Progenitor cell of endocrine pancreas (in vitro differentiated cells): ENCODE measurements at regions not wholly inside any gene's neighbourhood (a gene's known extent, or its start where the extent isn't known, plus 50 kb on each side); places are given as distances from the start of the nearest gene placed in this dataset.

Experiments
- DNase-seq: peaks from one replicate; pipeline ENCODE4 v3.0.0; 2021; ENCODE audit warnings: low spot score; ENCODE audit not compliant: unreplicated experiment
- H3K27ac Mint-ChIP-seq: 2 replicates; pipeline ENCODE4 v1.8.0; 2021; ENCODE audit warnings: mild to moderate bottlenecking, moderate library complexity, mixed read lengths
- H3K27me3 Mint-ChIP-seq: 2 replicates; pipeline ENCODE4 v1.8.0; 2021; ENCODE audit warnings: mixed read lengths
- H3K36me3 Mint-ChIP-seq: 2 replicates; pipeline ENCODE4 v1.8.0; 2022; ENCODE audit warnings: mixed read lengths; ENCODE audit not compliant: insufficient read depth
- H3K4me1 Mint-ChIP-seq: 2 replicates; pipeline ENCODE4 v1.8.0; 2021; ENCODE audit warnings: low read depth, mixed read lengths
- H3K4me3 Mint-ChIP-seq: 2 replicates; pipeline ENCODE4 v1.8.0; 2021; ENCODE audit warnings: low read depth, mild to moderate bottlenecking, moderate library complexity, mixed read lengths
- H3K9me3 Mint-ChIP-seq: 2 replicates; pipeline ENCODE4 v1.8.0; 2021; ENCODE audit warnings: low read depth, mixed read lengths
- TF ChIP-seq, protein P1 (sequence below): fragments of 200-600 bp; sonication (generic); IDR thresholded peaks from one replicate; pipeline ENCODE4 v1.5.0; 2021; ENCODE audit warnings: antibody characterized with exemption, mild to moderate bottlenecking; ENCODE audit not compliant: unreplicated experiment

DNA sequence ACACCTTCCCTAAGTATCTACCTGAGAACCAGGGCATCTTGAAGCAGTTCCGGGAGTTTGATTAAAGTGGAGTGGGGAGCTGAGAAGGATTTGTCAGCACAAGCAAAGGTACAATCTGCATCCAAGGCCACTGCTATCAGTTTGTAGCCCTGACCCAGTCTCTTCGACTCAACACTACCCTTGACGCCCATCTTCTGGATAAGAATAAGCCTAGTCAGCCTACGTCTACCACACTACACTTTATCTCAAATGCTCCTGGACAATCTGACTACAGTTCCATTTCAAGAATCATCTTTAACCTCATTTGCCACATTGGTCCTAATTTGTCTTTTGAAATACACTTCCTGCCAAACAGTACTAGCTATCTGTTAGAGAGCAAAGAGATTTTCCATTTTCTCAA is 134.1 kb upstream of the C1GALT1 start:
- Mint-ChIP-seq H3K4me1 (peaks cover 6% of the 10 kb centered on the region), H3K4me3 (no peak overlapping the region), H3K9me3 (peaks cover 7% of the 10 kb centered on the region), H3K27ac (no peak overlapping the region), H3K27me3 (no peaks in the 10 kb centered on the region), H3K36me3 (peaks cover 2% of the 10 kb centered on the region)
- TF ChIP-seq, protein P1, sequence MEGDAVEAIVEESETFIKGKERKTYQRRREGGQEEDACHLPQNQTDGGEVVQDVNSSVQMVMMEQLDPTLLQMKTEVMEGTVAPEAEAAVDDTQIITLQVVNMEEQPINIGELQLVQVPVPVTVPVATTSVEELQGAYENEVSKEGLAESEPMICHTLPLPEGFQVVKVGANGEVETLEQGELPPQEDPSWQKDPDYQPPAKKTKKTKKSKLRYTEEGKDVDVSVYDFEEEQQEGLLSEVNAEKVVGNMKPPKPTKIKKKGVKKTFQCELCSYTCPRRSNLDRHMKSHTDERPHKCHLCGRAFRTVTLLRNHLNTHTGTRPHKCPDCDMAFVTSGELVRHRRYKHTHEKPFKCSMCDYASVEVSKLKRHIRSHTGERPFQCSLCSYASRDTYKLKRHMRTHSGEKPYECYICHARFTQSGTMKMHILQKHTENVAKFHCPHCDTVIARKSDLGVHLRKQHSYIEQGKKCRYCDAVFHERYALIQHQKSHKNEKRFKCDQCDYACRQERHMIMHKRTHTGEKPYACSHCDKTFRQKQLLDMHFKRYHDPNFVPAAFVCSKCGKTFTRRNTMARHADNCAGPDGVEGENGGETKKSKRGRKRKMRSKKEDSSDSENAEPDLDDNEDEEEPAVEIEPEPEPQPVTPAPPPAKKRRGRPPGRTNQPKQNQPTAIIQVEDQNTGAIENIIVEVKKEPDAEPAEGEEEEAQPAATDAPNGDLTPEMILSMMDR, result no peak
- no peak for DNase-seq

DNA sequence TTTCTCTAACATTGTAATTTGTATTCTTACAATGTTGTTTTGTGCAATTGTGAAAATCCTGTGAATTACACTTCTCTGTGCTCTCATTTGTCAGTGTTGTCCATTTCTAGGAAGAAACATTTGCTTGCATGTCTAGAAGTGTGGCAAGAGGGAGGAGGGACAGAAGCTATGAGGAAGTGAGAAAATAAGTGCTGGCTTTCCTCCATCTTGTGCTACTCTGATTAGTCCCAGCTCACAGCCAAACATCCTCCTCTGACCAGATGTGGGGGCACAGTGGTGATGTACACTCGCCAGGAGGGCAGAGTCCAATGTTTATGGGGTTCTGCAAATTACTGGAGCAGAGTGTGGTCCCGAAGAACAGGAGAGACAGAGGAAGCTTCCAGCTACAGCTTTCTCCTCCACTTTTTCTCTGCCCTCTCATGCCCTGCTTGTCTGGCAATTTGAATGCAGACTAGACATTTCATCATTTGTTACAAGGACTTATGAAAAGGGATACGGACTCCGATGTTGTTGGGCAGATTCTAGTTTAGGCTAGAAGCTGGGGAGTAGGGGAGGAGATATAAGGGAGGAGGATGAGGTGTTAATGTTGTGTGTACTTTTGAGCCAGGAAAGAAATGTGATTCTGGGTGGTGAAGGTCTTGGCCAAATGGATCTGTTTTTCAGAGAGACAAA is 131.0 kb upstream of the C1GALT1 start:
- DNase-seq, result no peak
- H3K36me3 Mint-ChIP-seq, result no peaks in the 10 kb centered on the region
- no peak overlapping the region for H3K27ac Mint-ChIP-seq
- H3K4me1 Mint-ChIP-seq, result peaks cover 6% of the 10 kb centered on the region
- TF ChIP-seq, protein P1, result no peak
- no peaks in the 10 kb centered on the region for H3K27me3 Mint-ChIP-seq
- H3K9me3 Mint-ChIP-seq, result no peaks in the 10 kb centered on the region
- no peak overlapping the region for H3K4me3 Mint-ChIP-seq

DNA sequence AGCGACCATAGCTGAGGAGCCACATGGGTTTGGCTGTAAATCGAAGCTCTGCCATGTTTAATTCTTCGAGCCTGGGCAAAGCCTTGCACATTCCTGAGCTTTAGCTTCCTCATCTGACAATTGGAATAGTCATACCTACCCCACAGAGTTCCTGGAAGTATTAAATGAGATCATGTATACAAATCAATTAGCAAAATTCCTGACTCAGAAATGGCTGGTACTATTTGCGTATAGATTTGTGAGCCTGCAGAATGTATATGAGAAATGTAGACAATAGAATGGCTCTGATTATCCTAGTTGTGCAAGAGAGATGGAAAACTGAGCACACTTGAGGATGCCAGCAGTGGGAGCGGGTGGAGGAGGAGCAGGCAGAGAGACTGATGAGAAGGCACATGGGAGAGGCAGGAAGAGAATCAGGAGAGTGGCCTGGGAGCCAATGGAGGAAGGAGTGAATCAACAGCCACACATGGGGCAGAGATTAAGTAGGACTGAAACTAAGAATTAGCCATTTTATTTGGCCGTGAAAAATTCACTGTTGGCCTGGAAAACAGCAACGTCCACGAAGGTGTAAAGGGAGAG is 128.0 kb upstream of the C1GALT1 start:
- Mint-ChIP-seq H3K27ac (no peak overlapping the region), H3K4me3 (no peak overlapping the region), H3K9me3 (no peaks in the 10 kb centered on the region), H3K36me3 (no peaks in the 10 kb centered on the region), H3K4me1 (peaks cover 6% of the 10 kb centered on the region), H3K27me3 (no peaks in the 10 kb centered on the region)
- no peak for DNase-seq
- TF ChIP-seq, protein P1, result no peak

DNA sequence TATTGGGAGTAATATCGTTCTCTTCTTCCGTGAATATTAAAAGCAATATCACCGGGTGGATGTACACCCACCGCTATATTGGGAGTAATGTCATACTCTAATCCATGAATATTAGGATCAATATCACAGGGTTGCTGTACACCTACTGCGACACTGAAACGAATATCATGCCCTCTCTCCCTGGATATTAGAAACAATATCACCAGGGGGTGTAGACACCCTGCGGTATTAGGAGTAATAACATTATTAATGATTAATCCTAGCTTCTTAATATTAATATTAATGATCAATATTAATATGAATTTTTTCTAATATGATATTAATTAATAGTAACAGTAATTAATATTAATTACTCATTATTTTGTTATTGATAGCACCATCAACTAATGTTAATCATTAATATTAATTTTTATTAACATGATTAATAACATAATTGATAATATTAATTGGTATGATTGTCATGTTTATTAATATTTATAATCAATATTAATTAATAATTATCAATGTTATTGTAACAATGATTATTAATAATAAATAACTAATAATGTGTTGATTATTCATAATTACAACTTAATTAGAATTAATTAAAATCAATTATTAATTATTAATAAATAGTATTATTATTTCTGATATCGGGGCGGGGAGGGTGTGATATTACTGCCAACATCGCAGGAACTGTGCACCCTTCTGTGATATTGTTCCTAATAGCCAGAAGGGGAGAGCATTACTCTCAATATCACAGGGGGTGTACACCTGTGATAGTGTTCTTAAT is 121.3 kb upstream of the C1GALT1 start:
- Mint-ChIP-seq H3K9me3 (peaks cover 12% of the 10 kb centered on the region), H3K4me1 (no peaks in the 10 kb centered on the region), H3K27me3 (no peaks in the 10 kb centered on the region), H3K27ac (no peak overlapping the region), H3K36me3 (no peaks in the 10 kb centered on the region), H3K4me3 (no peak overlapping the region)
- DNase-seq, result no peak
- TF ChIP-seq, protein P1, result no peak

DNA sequence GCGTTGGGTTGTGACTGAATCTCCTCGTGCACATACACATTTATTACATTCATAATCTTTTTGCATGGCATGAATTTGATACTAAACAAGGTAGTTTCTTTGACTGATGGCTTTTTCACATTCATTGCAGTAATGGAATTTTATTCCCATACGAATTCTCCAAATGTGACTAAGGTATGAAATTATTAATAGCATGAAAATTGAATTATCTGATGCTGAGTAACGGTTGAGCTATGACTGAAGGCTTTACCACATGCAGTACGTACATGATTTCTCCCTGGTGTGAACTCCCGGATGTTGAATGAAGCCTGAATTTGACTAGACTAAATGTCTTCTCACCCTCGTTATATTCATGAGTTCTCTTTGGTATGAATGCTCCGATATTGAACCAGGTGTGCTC is 104.4 kb upstream of the C1GALT1 start:
- TF ChIP-seq, protein P1, result no peak
- Mint-ChIP-seq H3K4me1 (peaks cover 2% of the 10 kb centered on the region), H3K9me3 (peaks cover 2% of the 10 kb centered on the region), H3K4me3 (no peak overlapping the region), H3K27me3 (no peaks in the 10 kb centered on the region), H3K36me3 (no peaks in the 10 kb centered on the region), H3K27ac (no peak overlapping the region)
- DNase-seq, result no peak
